ENCODE measurements at regions not wholly inside any gene's neighbourhood (a gene's known extent, or its start where the extent isn't known, plus 50 kb on each side); places are given as distances from the start of the nearest gene placed in this dataset.

DNA sequence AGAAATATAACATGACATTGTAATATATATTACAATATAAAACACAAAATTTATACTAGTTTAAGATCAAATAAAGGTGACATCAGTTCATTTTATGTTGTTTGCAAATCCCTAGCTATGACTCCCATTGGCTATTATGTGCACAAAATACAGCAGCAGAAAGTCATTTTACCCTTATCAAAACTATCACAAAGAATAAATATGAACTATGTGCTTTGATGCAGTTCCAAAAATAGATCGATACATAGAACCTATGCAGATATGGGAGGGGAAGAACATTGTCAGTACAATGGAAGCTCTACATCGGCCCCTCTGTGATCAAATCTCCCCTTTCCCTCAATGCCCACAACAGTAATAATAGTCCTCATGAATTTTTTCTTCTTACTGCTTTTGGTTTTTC lies 1038.1 kb upstream of the PCDH20 start (continued):
- TF ChIP-seq, protein P1, sequence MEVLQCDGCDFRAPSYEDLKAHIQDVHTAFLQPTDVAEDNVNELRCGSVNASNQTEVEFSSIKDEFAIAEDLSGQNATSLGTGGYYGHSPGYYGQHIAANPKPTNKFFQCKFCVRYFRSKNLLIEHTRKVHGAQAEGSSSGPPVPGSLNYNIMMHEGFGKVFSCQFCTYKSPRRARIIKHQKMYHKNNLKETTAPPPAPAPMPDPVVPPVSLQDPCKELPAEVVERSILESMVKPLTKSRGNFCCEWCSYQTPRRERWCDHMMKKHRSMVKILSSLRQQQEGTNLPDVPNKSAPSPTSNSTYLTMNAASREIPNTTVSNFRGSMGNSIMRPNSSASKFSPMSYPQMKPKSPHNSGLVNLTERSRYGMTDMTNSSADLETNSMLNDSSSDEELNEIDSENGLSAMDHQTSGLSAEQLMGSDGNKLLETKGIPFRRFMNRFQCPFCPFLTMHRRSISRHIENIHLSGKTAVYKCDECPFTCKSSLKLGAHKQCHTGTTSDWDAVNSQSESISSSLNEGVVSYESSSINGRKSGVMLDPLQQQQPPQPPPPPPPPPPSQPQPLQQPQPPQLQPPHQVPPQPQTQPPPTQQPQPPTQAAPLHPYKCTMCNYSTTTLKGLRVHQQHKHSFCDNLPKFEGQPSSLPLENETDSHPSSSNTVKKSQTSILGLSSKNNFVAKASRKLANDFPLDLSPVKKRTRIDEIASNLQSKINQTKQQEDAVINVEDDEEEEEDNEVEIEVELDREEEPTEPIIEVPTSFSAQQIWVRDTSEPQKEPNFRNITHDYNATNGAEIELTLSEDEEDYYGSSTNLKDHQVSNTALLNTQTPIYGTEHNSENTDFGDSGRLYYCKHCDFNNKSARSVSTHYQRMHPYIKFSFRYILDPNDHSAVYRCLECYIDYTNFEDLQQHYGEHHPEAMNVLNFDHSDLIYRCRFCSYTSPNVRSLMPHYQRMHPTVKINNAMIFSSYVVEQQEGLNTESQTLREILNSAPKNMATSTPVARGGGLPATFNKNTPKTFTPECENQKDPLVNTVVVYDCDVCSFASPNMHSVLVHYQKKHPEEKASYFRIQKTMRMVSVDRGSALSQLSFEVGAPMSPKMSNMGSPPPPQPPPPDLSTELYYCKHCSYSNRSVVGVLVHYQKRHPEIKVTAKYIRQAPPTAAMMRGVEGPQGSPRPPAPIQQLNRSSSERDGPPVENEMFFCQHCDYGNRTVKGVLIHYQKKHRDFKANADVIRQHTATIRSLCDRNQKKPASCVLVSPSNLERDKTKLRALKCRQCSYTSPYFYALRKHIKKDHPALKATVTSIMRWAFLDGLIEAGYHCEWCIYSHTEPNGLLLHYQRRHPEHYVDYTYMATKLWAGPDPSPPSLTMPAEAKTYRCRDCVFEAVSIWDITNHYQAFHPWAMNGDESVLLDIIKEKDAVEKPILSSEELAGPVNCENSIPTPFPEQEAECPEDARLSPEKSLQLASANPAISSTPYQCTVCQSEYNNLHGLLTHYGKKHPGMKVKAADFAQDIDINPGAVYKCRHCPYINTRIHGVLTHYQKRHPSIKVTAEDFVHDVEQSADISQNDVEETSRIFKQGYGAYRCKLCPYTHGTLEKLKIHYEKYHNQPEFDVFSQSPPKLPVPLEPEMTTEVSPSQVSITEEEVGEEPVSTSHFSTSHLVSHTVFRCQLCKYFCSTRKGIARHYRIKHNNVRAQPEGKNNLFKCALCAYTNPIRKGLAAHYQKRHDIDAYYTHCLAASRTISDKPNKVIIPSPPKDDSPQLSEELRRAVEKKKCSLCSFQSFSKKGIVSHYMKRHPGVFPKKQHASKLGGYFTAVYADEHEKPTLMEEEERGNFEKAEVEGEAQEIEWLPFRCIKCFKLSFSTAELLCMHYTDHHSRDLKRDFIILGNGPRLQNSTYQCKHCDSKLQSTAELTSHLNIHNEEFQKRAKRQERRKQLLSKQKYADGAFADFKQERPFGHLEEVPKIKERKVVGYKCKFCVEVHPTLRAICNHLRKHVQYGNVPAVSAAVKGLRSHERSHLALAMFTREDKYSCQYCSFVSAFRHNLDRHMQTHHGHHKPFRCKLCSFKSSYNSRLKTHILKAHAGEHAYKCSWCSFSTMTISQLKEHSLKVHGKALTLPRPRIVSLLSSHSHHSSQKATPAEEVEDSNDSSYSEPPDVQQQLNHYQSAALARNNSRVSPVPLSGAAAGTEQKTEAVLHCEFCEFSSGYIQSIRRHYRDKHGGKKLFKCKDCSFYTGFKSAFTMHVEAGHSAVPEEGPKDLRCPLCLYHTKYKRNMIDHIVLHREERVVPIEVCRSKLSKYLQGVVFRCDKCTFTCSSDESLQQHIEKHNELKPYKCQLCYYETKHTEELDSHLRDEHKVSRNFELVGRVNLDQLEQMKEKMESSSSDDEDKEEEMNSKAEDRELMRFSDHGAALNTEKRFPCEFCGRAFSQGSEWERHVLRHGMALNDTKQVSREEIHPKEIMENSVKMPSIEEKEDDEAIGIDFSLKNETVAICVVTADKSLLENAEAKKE (CRISPR knock-in tag; IDR thresholded peaks at IDR 0.05): no peak
- TF ChIP-seq NANOG (IDR thresholded peaks at IDR 0.05; ENCODE audit: borderline replicate concordance) (no peak), JUNB (IDR thresholded peaks at IDR 0.05; ENCODE audit: unreplicated experiment) (no peak), ZNF331 (CRISPR knock-in tag; IDR thresholded peaks at IDR 0.05; ENCODE audit: low read depth) (no peak), ZNF114 (CRISPR knock-in tag; IDR thresholded peaks at IDR 0.05) (no peak), EZH2phosphoT487 (IDR thresholded peaks at IDR 0.05; ENCODE audit: unreplicated experiment) (no peak), STAT1 (IDR thresholded peaks at IDR 0.05; ENCODE audit: unreplicated experiment) (no peak)
- TF ChIP-seq, protein P2, sequence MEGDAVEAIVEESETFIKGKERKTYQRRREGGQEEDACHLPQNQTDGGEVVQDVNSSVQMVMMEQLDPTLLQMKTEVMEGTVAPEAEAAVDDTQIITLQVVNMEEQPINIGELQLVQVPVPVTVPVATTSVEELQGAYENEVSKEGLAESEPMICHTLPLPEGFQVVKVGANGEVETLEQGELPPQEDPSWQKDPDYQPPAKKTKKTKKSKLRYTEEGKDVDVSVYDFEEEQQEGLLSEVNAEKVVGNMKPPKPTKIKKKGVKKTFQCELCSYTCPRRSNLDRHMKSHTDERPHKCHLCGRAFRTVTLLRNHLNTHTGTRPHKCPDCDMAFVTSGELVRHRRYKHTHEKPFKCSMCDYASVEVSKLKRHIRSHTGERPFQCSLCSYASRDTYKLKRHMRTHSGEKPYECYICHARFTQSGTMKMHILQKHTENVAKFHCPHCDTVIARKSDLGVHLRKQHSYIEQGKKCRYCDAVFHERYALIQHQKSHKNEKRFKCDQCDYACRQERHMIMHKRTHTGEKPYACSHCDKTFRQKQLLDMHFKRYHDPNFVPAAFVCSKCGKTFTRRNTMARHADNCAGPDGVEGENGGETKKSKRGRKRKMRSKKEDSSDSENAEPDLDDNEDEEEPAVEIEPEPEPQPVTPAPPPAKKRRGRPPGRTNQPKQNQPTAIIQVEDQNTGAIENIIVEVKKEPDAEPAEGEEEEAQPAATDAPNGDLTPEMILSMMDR (conservative IDR thresholded peaks at IDR 0.05; ENCODE audit: low read depth in 2 of 2): no peak

DNA sequence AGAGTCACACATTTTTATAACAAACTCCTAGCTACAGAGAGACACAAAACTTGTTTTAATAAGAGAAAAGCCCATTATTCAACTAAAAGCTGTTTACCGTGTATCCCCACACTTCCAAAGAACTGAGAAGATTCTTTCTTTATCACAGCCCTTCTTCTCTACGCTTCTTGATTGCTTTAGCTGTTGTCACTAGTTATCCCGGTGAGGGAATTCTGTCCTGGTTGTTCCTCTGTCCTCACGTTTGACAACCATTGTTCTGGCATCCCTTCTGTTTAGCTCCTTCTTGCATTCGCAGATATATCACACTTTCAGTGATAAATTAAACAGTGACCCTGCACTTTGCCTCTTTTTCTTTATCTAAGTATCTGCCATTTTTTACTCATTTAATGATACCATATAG lies 1035.1 kb upstream of the PCDH20 start:
- Histone ChIP-seq H2AFZ (no peak overlapping the region), H3K9me2 (ENCODE audit: insufficient read depth) (no peaks in the 10 kb centered on the region), H3K36me3 (ENCODE audit: insufficient read depth) (no peaks in the 10 kb centered on the region), H3K4me3 (no peak overlapping the region), H3K27me3 (ENCODE audit: insufficient read depth) (no peaks in the 10 kb centered on the region), H3K27ac (ENCODE audit: low read depth) (no peak overlapping the region), H3K79me2 (replicated peaks; ENCODE audit: insufficient read depth) (no peaks in the 10 kb centered on the region), H3F3A (replicated peaks; ENCODE audit: low read depth) (no peaks in the 10 kb centered on the region), H4K20me1 (replicated peaks; ENCODE audit: insufficient read depth) (no peaks in the 10 kb centered on the region), H3K4me1 (ENCODE audit: insufficient read depth) (no peaks in the 10 kb centered on the region), H3K4me2 (no peak overlapping the region)
- peaks cover 4% of the 10 kb centered on the region; the same call in 2 of the 3 replicates for H3K36me3 Mint-ChIP-seq (ENCODE audit: low read depth)
- H3K9me3 Mint-ChIP-seq: no peaks in the 10 kb centered on the region; the same call in 2 of the 3 replicates
- H3K27ac Mint-ChIP-seq: no peak overlapping the region
- no peaks in the 10 kb centered on the region for H3K27me3 Mint-ChIP-seq (ENCODE audit: insufficient read depth, low read depth, poor library complexity)
- DNase-seq (ENCODE audit: low spot score): no peak
- H3K4me3 Mint-ChIP-seq: no peak overlapping the region
- ATAC-seq: no peak
- H3K4me1 Mint-ChIP-seq: 0 out of 3 replicates have a peak, but pooled peaks cover 2% of the 10 kb centered on the region
- TF ChIP-seq JUNB (IDR thresholded peaks at IDR 0.05; ENCODE audit: unreplicated experiment) (no peak), EZH2phosphoT487 (IDR thresholded peaks at IDR 0.05; ENCODE audit: unreplicated experiment) (no peak)
- TF ChIP-seq, protein P3, sequence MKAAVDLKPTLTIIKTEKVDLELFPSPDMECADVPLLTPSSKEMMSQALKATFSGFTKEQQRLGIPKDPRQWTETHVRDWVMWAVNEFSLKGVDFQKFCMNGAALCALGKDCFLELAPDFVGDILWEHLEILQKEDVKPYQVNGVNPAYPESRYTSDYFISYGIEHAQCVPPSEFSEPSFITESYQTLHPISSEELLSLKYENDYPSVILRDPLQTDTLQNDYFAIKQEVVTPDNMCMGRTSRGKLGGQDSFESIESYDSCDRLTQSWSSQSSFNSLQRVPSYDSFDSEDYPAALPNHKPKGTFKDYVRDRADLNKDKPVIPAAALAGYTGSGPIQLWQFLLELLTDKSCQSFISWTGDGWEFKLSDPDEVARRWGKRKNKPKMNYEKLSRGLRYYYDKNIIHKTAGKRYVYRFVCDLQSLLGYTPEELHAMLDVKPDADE (IDR thresholded peaks at IDR 0.05): no peak

Measured in GM23338 (cell line).